Spleen (tissue), 7 donors: ENCODE measurements at regions not wholly inside any gene's neighbourhood (a gene's known extent, or its start where the extent isn't known, plus 50 kb on each side); places are given as distances from the start of the nearest gene placed in this dataset.

ENCODE experiments used
- POLR2A ChIP-seq, 3 donors: fragments of 450-650 bp; IDR thresholded peaks; one replicate each; pipeline ENCODE4 v1.5.1; 2017; ENCODE audit warnings: antibody characterized with exemption in 3 of 3, mild to moderate bottlenecking in 1 of 3
- POLR2AphosphoS5 ChIP-seq, 3 donors: sonication (generic); formaldehyde crosslinking; IDR thresholded peaks; one replicate each; pipeline ENCODE4 v1.5.1; 2017; ENCODE audit warnings: antibody characterized with exemption in 3 of 3
- TF ChIP-seq, protein P1 (sequence below), 11 experiments: fragments of 200-600 bp in 7 of 11; fragments of 450-650 bp in 4 of 11; sonication (generic) in 4 of 11; IDR thresholded peaks in 8 of 11; conservative IDR thresholded peaks in 3 of 11; 1 replicate in 7 of 11; 2 replicates in 4 of 11; pipeline versions ENCODE4 v1.4.0 to v1.8.0; 2016 to 2021; ENCODE audit warnings: antibody characterized with exemption in 11 of 11, inconsistent platforms in 4 of 11, mild to moderate bottlenecking in 1 of 11
- donor health status: DM: no; HTN: no; CAD: no; lungs with moderate emphysema.
- donor health status: DM: no; HTN: no; CAD: no.
- donor health status: DM: no; HTN: no; CAD: no.

DNA sequence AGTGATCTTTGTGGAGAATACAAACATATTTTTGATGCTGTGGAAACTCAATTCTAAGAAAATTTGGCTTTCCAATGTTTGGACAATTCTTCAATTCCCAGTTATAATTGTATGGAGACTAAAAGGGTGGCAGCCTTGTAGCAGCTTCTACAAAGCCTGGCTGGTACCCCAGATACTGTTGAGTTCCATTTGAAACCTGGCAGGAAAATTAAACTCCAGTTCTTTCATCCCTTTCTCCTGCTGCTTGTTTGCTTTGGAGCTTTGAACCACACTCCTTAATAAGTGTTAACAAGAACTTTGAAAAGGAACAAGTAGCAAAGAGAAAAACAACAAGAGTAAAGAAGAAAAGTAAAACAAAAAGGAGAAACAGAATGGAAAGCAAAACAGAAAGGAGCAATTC lies 172.6 kb upstream of the ADAMTS5 start:
- TF ChIP-seq, protein P1, sequence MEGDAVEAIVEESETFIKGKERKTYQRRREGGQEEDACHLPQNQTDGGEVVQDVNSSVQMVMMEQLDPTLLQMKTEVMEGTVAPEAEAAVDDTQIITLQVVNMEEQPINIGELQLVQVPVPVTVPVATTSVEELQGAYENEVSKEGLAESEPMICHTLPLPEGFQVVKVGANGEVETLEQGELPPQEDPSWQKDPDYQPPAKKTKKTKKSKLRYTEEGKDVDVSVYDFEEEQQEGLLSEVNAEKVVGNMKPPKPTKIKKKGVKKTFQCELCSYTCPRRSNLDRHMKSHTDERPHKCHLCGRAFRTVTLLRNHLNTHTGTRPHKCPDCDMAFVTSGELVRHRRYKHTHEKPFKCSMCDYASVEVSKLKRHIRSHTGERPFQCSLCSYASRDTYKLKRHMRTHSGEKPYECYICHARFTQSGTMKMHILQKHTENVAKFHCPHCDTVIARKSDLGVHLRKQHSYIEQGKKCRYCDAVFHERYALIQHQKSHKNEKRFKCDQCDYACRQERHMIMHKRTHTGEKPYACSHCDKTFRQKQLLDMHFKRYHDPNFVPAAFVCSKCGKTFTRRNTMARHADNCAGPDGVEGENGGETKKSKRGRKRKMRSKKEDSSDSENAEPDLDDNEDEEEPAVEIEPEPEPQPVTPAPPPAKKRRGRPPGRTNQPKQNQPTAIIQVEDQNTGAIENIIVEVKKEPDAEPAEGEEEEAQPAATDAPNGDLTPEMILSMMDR (IDR thresholded peaks at IDR 0.05 in 8 of 11, conservative IDR thresholded peaks at IDR 0.05 in 3 of 11): no peak
- no peak for TF ChIP-seq POLR2A (IDR thresholded peaks at IDR 0.05)
- TF ChIP-seq POLR2AphosphoS5 (IDR thresholded peaks at IDR 0.05): no peak
